ENCODE measurements at regions not wholly inside any gene's neighbourhood (a gene's known extent, or its start where the extent isn't known, plus 50 kb on each side); places are given as distances from the start of the nearest gene placed in this dataset.

- H3K9me3 Mint-ChIP-seq (ENCODE audit: unreplicated experiment) = no peaks in the 10 kb centered on the region
- H3K27ac Mint-ChIP-seq (ENCODE audit: unreplicated experiment) = no peak overlapping the region
- TF ChIP-seq CTCF (IDR thresholded peaks at IDR 0.05; ENCODE audit: unreplicated experiment) = no peak
- no peaks in the 10 kb centered on the region for H3K27me3 Mint-ChIP-seq (ENCODE audit: unreplicated experiment)
- no peak for DNase-seq (ENCODE audit: low spot score)
- no peak overlapping the region for H3K4me3 Mint-ChIP-seq (ENCODE audit: unreplicated experiment)
- H3K36me3 Mint-ChIP-seq (ENCODE audit: low read depth, unreplicated experiment) = no peaks in the 10 kb centered on the region
- no peaks in the 10 kb centered on the region for H3K4me1 Mint-ChIP-seq (ENCODE audit: unreplicated experiment)
These were observed 160.2 kb upstream of the DKK2 start for GRCh38 chr4:107196312-107196711.

GRCh38 chr4:107194005-107194404 lies 157.9 kb upstream of the DKK2 start:
- H3K36me3 Mint-ChIP-seq (ENCODE audit: low read depth, unreplicated experiment) = no peaks in the 10 kb centered on the region
- TF ChIP-seq CTCF (IDR thresholded peaks at IDR 0.05; ENCODE audit: unreplicated experiment) = no peak
- no peaks in the 10 kb centered on the region for H3K9me3 Mint-ChIP-seq (ENCODE audit: unreplicated experiment)
- no peak for DNase-seq (ENCODE audit: low spot score)
- H3K27ac Mint-ChIP-seq (ENCODE audit: unreplicated experiment) = no peak overlapping the region
- no peak overlapping the region for H3K4me3 Mint-ChIP-seq (ENCODE audit: unreplicated experiment)
- no peaks in the 10 kb centered on the region for H3K27me3 Mint-ChIP-seq (ENCODE audit: unreplicated experiment)
- H3K4me1 Mint-ChIP-seq (ENCODE audit: unreplicated experiment) = no peaks in the 10 kb centered on the region

- no peaks in the 10 kb centered on the region for H3K9me3 Mint-ChIP-seq (ENCODE audit: unreplicated experiment)
- no peaks in the 10 kb centered on the region for H3K27me3 Mint-ChIP-seq (ENCODE audit: unreplicated experiment)
- H3K4me3 Mint-ChIP-seq (ENCODE audit: unreplicated experiment) = no peak overlapping the region
- H3K36me3 Mint-ChIP-seq (ENCODE audit: low read depth, unreplicated experiment) = no peaks in the 10 kb centered on the region
- no peaks in the 10 kb centered on the region for H3K4me1 Mint-ChIP-seq (ENCODE audit: unreplicated experiment)
- TF ChIP-seq CTCF (IDR thresholded peaks at IDR 0.05; ENCODE audit: unreplicated experiment) = no peak
- H3K27ac Mint-ChIP-seq (ENCODE audit: unreplicated experiment) = no peak overlapping the region
- no peak for DNase-seq (ENCODE audit: low spot score)
These were observed 156.5 kb upstream of the DKK2 start for GRCh38 chr4:107192601-107193000.

- Mint-ChIP-seq H3K4me1 (ENCODE audit: unreplicated experiment) (no peaks in the 10 kb centered on the region), H3K9me3 (ENCODE audit: unreplicated experiment) (no peaks in the 10 kb centered on the region), H3K27ac (ENCODE audit: unreplicated experiment) (no peak overlapping the region), H3K36me3 (ENCODE audit: low read depth, unreplicated experiment) (no peaks in the 10 kb centered on the region), H3K27me3 (ENCODE audit: unreplicated experiment) (no peaks in the 10 kb centered on the region), H3K4me3 (ENCODE audit: unreplicated experiment) (no peak overlapping the region)
- no peak for TF ChIP-seq CTCF (IDR thresholded peaks at IDR 0.05; ENCODE audit: unreplicated experiment)
- DNase-seq (ENCODE audit: low spot score) = no peak
These were observed 151.0 kb upstream of the DKK2 start for GRCh38 chr4:107187091-107187490.

- Mint-ChIP-seq H3K27ac (ENCODE audit: unreplicated experiment) (no peak overlapping the region), H3K27me3 (ENCODE audit: unreplicated experiment) (no peaks in the 10 kb centered on the region), H3K4me1 (ENCODE audit: unreplicated experiment) (no peaks in the 10 kb centered on the region), H3K36me3 (ENCODE audit: low read depth, unreplicated experiment) (no peaks in the 10 kb centered on the region), H3K4me3 (ENCODE audit: unreplicated experiment) (no peak overlapping the region), H3K9me3 (ENCODE audit: unreplicated experiment) (no peaks in the 10 kb centered on the region)
- peak; percentile 41 for DNase-seq (ENCODE audit: low spot score)
- TF ChIP-seq CTCF (IDR thresholded peaks at IDR 0.05; ENCODE audit: unreplicated experiment) = peak; percentile 73
These were observed 147.2 kb upstream of the DKK2 start for GRCh38 chr4:107183155-107183774.

Measured in endothelial cell (in vitro differentiated cells).